A673 (cell line): ENCODE measurements at regions not wholly inside any gene's neighbourhood (a gene's known extent, or its start where the extent isn't known, plus 50 kb on each side); places are given as distances from the start of the nearest gene placed in this dataset.

Source experiments
- CTCF ChIP-seq: fragments of 300-800, 200-600 bp; sonication (generic); conservative IDR thresholded peaks from 2 replicates; pipeline ENCODE4 v1.5.1; 2017; ENCODE audit warnings: low read depth, mild to moderate bottlenecking, antibody characterized with exemption, low read length, moderate library complexity, mixed read lengths
- EZH2 ChIP-seq: fragments of 200-600 bp; sonication (generic); IDR thresholded peaks from 2 replicates; pipeline ENCODE4 v1.6.1; 2017; ENCODE audit warnings: borderline replicate concordance, low read depth, mild to moderate bottlenecking, mixed read lengths, antibody characterized with exemption, low read length; ENCODE audit not compliant: poor library complexity, severe bottlenecking

GRCh38 chr12:23043646-23044045 lies 418.7 kb downstream of the ETNK1 start:
- TF ChIP-seq CTCF (no peak), EZH2 (no peak)
